HCT116 (cell line): ENCODE measurements at regions not wholly inside any gene's neighbourhood (a gene's known extent, or its start where the extent isn't known, plus 50 kb on each side); places are given as distances from the start of the nearest gene placed in this dataset.

ENCODE experiments used
- ATAC-seq: fragments of 200-7000 bp; cut with Tn5 transposase; 2 replicates; pipeline ENCODE4 v1.9.1; 2020; ENCODE audit warnings: mild to moderate bottlenecking, moderate library complexity
- BruUV-seq: library from RNA; stranded (reverse); fragments of 400-500 nt; replicated peaks from 2 replicates; lab custom pipeline; 2021; lab: Mats Ljungman, UMichigan
- CTCF ChIA-PET: fragments of 300-600 bp; sonication (Branson Sonifier 250); formaldehyde crosslinking; loops from one replicate; lab custom pipeline; 2021; ENCODE audit warnings: antibody characterized with exemption; lab: Charles Lee
- POLR2A ChIA-PET: fragments of 300-600, 350-600 bp; sonication (Branson Sonifier 250); formaldehyde crosslinking; loops from one replicate; lab custom pipeline; 2021; ENCODE audit warnings: antibody characterized with exemption; lab: Charles Lee
- RAD21 ChIA-PET, 2 experiments: fragments of 300-600 bp; sonication (Branson Sonifier 250); formaldehyde crosslinking; loops; one replicate each; lab custom pipeline; 2023; ENCODE audit warnings: low total read pairs in 2 of 2; ENCODE audit not compliant: uncharacterized antibody in 2 of 2, unreplicated experiment in 2 of 2, low non-redundant PET in 1 of 2; lab: Charles Lee
- DNase-seq: peaks from one replicate; pipeline ENCODE4 v3.0.0-alpha.2; 2010; ENCODE audit warnings: low read depth, low spot score
- H2AFZ ChIP-seq: fragments of 200-600 bp; shearing (Covaris generic), sonication (generic); 2 replicates; pipeline ENCODE4 v1.6.1; 2017; ENCODE audit warnings: low read depth, mixed run types, mixed read lengths, antibody characterized with exemption, low read length; ENCODE audit not compliant: poor library complexity, severe bottlenecking
- H3K27ac ChIP-seq: 2 replicates; pipeline ENCODE4 v1.5.1; 2012; ENCODE audit warnings: low read depth, low read length
- H3K27me3 ChIP-seq: fragments of 200-600 bp; sonication (generic); 2 replicates; pipeline ENCODE4 v1.6.1; 2016; ENCODE audit warnings: mixed run types, low read length, mixed read lengths; ENCODE audit not compliant: insufficient read depth
- H3K36me3 ChIP-seq, 2 experiments: fragments of 200-500 bp in 1 of 2; fragments of 200-600 bp in 1 of 2; sonication (Bioruptor generic) in 1 of 2; sonication (generic) in 1 of 2; 2 replicates each; pipeline versions ENCODE4 v1.5.1 to v1.6.1; 2014 to 2016; ENCODE audit warnings: low read length in 2 of 2, inconsistent platforms in 1 of 2, mixed read lengths in 1 of 2, mixed run types in 1 of 2; ENCODE audit not compliant: insufficient read depth in 2 of 2, control insufficient read depth in 1 of 2
- H3K4me1 ChIP-seq, 2 experiments: fragments of 200-600 bp in 1 of 2; sonication (generic) in 1 of 2; 2 replicates each; pipeline versions ENCODE4 v1.5.1 to v1.6.1; 2012 to 2017; ENCODE audit warnings: low read length in 2 of 2, inconsistent platforms in 1 of 2, mild to moderate bottlenecking in 1 of 2, mixed read lengths in 1 of 2, mixed run types in 1 of 2, moderate library complexity in 1 of 2; ENCODE audit not compliant: insufficient read depth in 2 of 2, control insufficient read depth in 1 of 2
- H3K4me2 ChIP-seq: fragments of 200-600 bp; sonication (generic); 2 replicates; pipeline ENCODE4 v1.6.1; 2017; ENCODE audit warnings: mixed run types, low read length, mixed read lengths
- H3K4me3 ChIP-seq, 2 experiments: fragments of 200-600 bp in 1 of 2; sonication (generic) in 1 of 2; replicated peaks in 1 of 2; 2 replicates each; pipeline ENCODE4 v1.5.1; 2011 to 2016; ENCODE audit warnings: low read length in 2 of 2, control low read depth in 1 of 2, low read depth in 1 of 2, mild to moderate bottlenecking in 1 of 2, mixed read lengths in 1 of 2, mixed run types in 1 of 2
- H3K79me2 ChIP-seq: fragments of 200-600 bp; sonication (generic); 2 replicates; pipeline ENCODE4 v1.6.1; 2017; ENCODE audit warnings: mild to moderate bottlenecking, mixed run types, low read length, moderate library complexity, mixed read lengths; ENCODE audit not compliant: insufficient read depth
- H3K9ac ChIP-seq: fragments of 200-600 bp; sonication (generic); 2 replicates; pipeline ENCODE4 v1.6.1; 2016; ENCODE audit warnings: low read length, mixed read lengths
- H3K9me2 ChIP-seq: fragments of 200-600 bp; sonication (generic), shearing (Covaris generic); 2 replicates; pipeline ENCODE4 v1.6.1; 2017; ENCODE audit warnings: mixed run types, mild to moderate bottlenecking, moderate library complexity; ENCODE audit not compliant: insufficient read depth
- H3K9me3 ChIP-seq, 2 experiments: fragments of 200-500 bp in 1 of 2; fragments of 200-600 bp in 1 of 2; sonication (Bioruptor generic) in 1 of 2; sonication (generic) in 1 of 2; 2 replicates each; pipeline ENCODE4 v1.6.1; 2014 to 2017; ENCODE audit warnings: low read length in 2 of 2, mixed read lengths in 2 of 2, inconsistent platforms in 1 of 2, low read depth in 1 of 2, mild to moderate bottlenecking in 1 of 2, mixed run types in 1 of 2, moderate library complexity in 1 of 2; ENCODE audit not compliant: control insufficient read depth in 1 of 2, insufficient read depth in 1 of 2
- H4K20me1 ChIP-seq: fragments of 200-600 bp; sonication (generic), shearing (Covaris generic); 2 replicates; pipeline ENCODE4 v1.6.1; 2017; ENCODE audit warnings: mixed run types, mild to moderate bottlenecking, moderate library complexity; ENCODE audit not compliant: insufficient read depth
- CEBPB ChIP-seq: IDR thresholded peaks from 2 replicates; pipeline ENCODE4 v1.6.1; 2012; ENCODE audit warnings: low read depth
- EGR1 ChIP-seq: IDR thresholded peaks from 2 replicates; pipeline ENCODE4 v1.6.1; 2012; ENCODE audit warnings: low read depth
- EZH2 ChIP-seq: fragments of 200-600 bp; sonication (generic); IDR thresholded peaks from 2 replicates; pipeline ENCODE4 v1.6.1; 2017; ENCODE audit warnings: antibody characterized with exemption, mixed run types
- EZH2phosphoT487 ChIP-seq: fragments of 200-600 bp; IDR thresholded peaks from 2 replicates; pipeline ENCODE4 v1.6.1; 2018; ENCODE audit warnings: antibody characterized with exemption, borderline replicate concordance
- JUND ChIP-seq: IDR thresholded peaks from 2 replicates; pipeline ENCODE4 v1.6.1; 2012
- POLR2A ChIP-seq: IDR thresholded peaks from 2 replicates; pipeline ENCODE4 v1.7.0; 2011; ENCODE audit warnings: borderline replicate concordance; ENCODE audit not compliant: insufficient read depth, insufficient read length; ENCODE audit errors: extremely low read depth
- POLR2AphosphoS5 ChIP-seq: IDR thresholded peaks from 2 replicates; pipeline ENCODE4 v1.6.1; 2011; ENCODE audit warnings: mild to moderate bottlenecking, low read depth, low read length, moderate library complexity
- SP1 ChIP-seq: IDR thresholded peaks from 2 replicates; pipeline ENCODE4 v1.6.1; 2012; ENCODE audit warnings: low read depth
- SRF ChIP-seq: IDR thresholded peaks from 2 replicates; pipeline ENCODE4 v1.6.1; 2012; ENCODE audit warnings: low read depth
- TCF7L2 ChIP-seq: IDR thresholded peaks from 2 replicates; pipeline ENCODE4 v1.7.0; 2011; ENCODE audit warnings: borderline replicate concordance, inconsistent platforms; ENCODE audit not compliant: insufficient read depth, insufficient read length; ENCODE audit errors: extremely low read depth
- YY1 ChIP-seq: IDR thresholded peaks from 2 replicates; pipeline ENCODE4 v1.6.1; 2011; ENCODE audit warnings: low read length, low read depth, moderate library complexity, mild to moderate bottlenecking; ENCODE audit not compliant: insufficient replicate concordance; ENCODE audit errors: extremely low read depth
- ZNF274 ChIP-seq: fragments of 200-500 bp; sonication (Bioruptor generic); IDR thresholded peaks from 2 replicates; pipeline ENCODE4 v1.6.1; 2014; ENCODE audit warnings: mild to moderate bottlenecking, low read depth, low read length, inconsistent platforms
- intact Hi-C: fragments of 100-400 bp; cut with micrococcal nuclease; formaldehyde crosslinking; loops from 2 replicates; pipeline ENCODE4 v1.10.0; 2022
- TF ChIP-seq, protein P1 (sequence below): IDR thresholded peaks from 2 replicates; pipeline ENCODE4 v1.6.1; 2011; ENCODE audit warnings: mild to moderate bottlenecking, low read length, moderate library complexity; ENCODE audit not compliant: insufficient replicate concordance; ENCODE audit errors: extremely low read depth
- TF ChIP-seq, protein P2 (sequence below), 3 experiments: fragments of 200-600 bp in 1 of 3; sonication (generic) in 1 of 3; IDR thresholded peaks in 2 of 3; conservative IDR thresholded peaks in 1 of 3; 2 replicates each; pipeline ENCODE4 v1.5.1; 2012 to 2017; ENCODE audit warnings: low read depth in 2 of 3, low read length in 2 of 3, antibody characterized with exemption in 1 of 3, borderline replicate concordance in 1 of 3, control low read depth in 1 of 3, mild to moderate bottlenecking in 1 of 3, mixed read lengths in 1 of 3, mixed run types in 1 of 3, moderate library complexity in 1 of 3; ENCODE audit not compliant: insufficient read depth in 1 of 3

DNA sequence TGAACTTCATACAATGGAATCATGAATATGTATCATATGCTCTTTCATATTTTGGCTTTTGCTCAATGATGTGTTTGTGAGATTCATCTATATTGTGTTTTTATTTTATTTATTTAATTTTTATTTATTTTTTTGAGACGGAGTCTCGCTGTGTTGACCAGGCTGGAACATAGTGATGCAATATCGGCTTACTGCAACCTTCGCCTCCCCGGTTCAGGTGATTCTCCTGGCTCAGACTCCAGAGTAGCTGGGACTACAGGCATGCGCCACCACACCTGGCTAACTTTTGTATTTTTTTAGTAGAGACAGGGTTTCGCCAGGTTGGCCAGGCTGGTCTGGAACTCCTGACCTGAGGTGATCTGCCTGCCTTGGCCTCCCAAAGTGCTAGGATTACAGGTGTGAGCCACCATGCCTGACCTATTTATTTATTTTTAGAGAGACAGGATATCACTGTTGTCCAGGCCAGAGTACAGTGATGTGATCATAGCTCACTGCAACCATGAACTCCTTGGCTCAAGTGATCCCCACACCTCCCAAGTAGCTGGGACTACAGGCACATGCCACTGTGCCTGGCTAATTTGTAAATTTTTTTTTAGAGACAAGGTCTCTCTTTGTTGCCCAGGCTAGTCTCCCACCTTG is 74.5 kb downstream of the TET3 start:
- H3K27ac ChIP-seq = no peak overlapping the region
- ChIA-PET POLR2A (no interaction called here), CTCF (no interaction called here), RAD21 (no interaction called here)
- no peak overlapping the region for H3K4me2 ChIP-seq
- no peak for TF ChIP-seq EZH2phosphoT487
- no peak for TF ChIP-seq SRF
- TF ChIP-seq ZNF274 = no peak
- TF ChIP-seq POLR2A = no peak
- TF ChIP-seq TCF7L2 = no peak
- TF ChIP-seq EZH2 = no peak
- TF ChIP-seq, protein P1, sequence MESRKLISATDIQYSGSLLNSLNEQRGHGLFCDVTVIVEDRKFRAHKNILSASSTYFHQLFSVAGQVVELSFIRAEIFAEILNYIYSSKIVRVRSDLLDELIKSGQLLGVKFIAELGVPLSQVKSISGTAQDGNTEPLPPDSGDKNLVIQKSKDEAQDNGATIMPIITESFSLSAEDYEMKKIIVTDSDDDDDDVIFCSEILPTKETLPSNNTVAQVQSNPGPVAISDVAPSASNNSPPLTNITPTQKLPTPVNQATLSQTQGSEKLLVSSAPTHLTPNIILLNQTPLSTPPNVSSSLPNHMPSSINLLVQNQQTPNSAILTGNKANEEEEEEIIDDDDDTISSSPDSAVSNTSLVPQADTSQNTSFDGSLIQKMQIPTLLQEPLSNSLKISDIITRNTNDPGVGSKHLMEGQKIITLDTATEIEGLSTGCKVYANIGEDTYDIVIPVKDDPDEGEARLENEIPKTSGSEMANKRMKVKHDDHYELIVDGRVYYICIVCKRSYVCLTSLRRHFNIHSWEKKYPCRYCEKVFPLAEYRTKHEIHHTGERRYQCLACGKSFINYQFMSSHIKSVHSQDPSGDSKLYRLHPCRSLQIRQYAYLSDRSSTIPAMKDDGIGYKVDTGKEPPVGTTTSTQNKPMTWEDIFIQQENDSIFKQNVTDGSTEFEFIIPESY = no peak
- TF ChIP-seq YY1 = no peak
- TF ChIP-seq, protein P2, sequence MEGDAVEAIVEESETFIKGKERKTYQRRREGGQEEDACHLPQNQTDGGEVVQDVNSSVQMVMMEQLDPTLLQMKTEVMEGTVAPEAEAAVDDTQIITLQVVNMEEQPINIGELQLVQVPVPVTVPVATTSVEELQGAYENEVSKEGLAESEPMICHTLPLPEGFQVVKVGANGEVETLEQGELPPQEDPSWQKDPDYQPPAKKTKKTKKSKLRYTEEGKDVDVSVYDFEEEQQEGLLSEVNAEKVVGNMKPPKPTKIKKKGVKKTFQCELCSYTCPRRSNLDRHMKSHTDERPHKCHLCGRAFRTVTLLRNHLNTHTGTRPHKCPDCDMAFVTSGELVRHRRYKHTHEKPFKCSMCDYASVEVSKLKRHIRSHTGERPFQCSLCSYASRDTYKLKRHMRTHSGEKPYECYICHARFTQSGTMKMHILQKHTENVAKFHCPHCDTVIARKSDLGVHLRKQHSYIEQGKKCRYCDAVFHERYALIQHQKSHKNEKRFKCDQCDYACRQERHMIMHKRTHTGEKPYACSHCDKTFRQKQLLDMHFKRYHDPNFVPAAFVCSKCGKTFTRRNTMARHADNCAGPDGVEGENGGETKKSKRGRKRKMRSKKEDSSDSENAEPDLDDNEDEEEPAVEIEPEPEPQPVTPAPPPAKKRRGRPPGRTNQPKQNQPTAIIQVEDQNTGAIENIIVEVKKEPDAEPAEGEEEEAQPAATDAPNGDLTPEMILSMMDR (IDR thresholded peaks at IDR 0.05 in 2 of 3, conservative IDR thresholded peaks at IDR 0.05 in 1 of 3; ENCODE audit: borderline replicate concordance in 1 of 3, insufficient read depth in 1 of 3, low read depth in 2 of 3, low read length in 2 of 3) = no peak
- no peak for TF ChIP-seq POLR2AphosphoS5
- TF ChIP-seq SP1 = no peak
- no peak for TF ChIP-seq CEBPB
- TF ChIP-seq EGR1 = no peak
- TF ChIP-seq JUND = no peak
- H3K27me3 ChIP-seq = no peaks in the 10 kb centered on the region
- no peaks in the 10 kb centered on the region for H3K4me1 ChIP-seq
- no peak for ATAC-seq
- peaks cover 21% of the 10 kb centered on the region; the same call in 1 of the 2 replicates for H3K79me2 ChIP-seq
- no TSS peak for BruUV-seq
- H3K4me3 ChIP-seq = no peak overlapping the region
- no peak overlapping the region for H2AFZ ChIP-seq
- no peaks in the 10 kb centered on the region for H4K20me1 ChIP-seq
- H3K36me3 ChIP-seq = no peaks in the 10 kb centered on the region
- intact Hi-C loops = no loop called here
- no peaks in the 10 kb centered on the region for H3K9me3 ChIP-seq
- no peak for DNase-seq
- H3K9ac ChIP-seq = no peak overlapping the region
- no peaks in the 10 kb centered on the region for H3K9me2 ChIP-seq
